ENCODE measurements at regions not wholly inside any gene's neighbourhood (a gene's known extent, or its start where the extent isn't known, plus 50 kb on each side); places are given as distances from the start of the nearest gene placed in this dataset.

- TF ChIP-seq, protein P1, sequence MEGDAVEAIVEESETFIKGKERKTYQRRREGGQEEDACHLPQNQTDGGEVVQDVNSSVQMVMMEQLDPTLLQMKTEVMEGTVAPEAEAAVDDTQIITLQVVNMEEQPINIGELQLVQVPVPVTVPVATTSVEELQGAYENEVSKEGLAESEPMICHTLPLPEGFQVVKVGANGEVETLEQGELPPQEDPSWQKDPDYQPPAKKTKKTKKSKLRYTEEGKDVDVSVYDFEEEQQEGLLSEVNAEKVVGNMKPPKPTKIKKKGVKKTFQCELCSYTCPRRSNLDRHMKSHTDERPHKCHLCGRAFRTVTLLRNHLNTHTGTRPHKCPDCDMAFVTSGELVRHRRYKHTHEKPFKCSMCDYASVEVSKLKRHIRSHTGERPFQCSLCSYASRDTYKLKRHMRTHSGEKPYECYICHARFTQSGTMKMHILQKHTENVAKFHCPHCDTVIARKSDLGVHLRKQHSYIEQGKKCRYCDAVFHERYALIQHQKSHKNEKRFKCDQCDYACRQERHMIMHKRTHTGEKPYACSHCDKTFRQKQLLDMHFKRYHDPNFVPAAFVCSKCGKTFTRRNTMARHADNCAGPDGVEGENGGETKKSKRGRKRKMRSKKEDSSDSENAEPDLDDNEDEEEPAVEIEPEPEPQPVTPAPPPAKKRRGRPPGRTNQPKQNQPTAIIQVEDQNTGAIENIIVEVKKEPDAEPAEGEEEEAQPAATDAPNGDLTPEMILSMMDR (conservative IDR thresholded peaks at IDR 0.05) = no peak
- TF ChIP-seq ZFX (IDR thresholded peaks at IDR 0.05) = no peak
Observed at GRCh38 chr9:74407166-74407565, 90.0 kb upstream of the RORB start.

All from C4-2B (cell line).